Gastrocnemius medialis (tissue), 4 donors: ENCODE measurements at regions not wholly inside any gene's neighbourhood (a gene's known extent, or its start where the extent isn't known, plus 50 kb on each side); places are given as distances from the start of the nearest gene placed in this dataset.

Source experiments
- ATAC-seq, 2 donors: fragments of 150-250 bp; one replicate each; pipeline ENCODE4 v1.9.1; 2016
- DNase-seq, 2 donors: peaks; one replicate each; pipeline ENCODE4 v3.0.0-alpha.2; 2019
- H3K27ac ChIP-seq, 4 donors: fragments of 200-600 bp; sonication (generic); 1 replicate in 1 of 4; 2 replicates in 3 of 4; pipeline ENCODE4 v1.5.1; 2016 to 2018; ENCODE audit warnings: mild to moderate bottlenecking in 2 of 4, moderate library complexity in 1 of 4
- H3K27me3 ChIP-seq, 3 donors: fragments of 200-600 bp; sonication (generic) in 2 of 3; 1 replicate in 1 of 3; 2 replicates in 2 of 3; pipeline versions ENCODE4 v1.5.1 to v1.6.0; 2016 to 2019; ENCODE audit warnings: mild to moderate bottlenecking in 1 of 3, moderate library complexity in 1 of 3
- H3K36me3 ChIP-seq, 2 donors: fragments of 200-600 bp; sonication (generic) in 1 of 2; one replicate each; pipeline ENCODE4 v1.5.1; 2017 to 2018
- H3K4me1 ChIP-seq, 2 donors: fragments of 200-600 bp; sonication (generic) in 1 of 2; one replicate each; pipeline ENCODE4 v1.5.1; 2016 to 2017; ENCODE audit warnings: mild to moderate bottlenecking in 2 of 2
- H3K4me3 ChIP-seq, 4 donors: fragments of 200-600 bp; sonication (generic) in 3 of 4; 1 replicate in 1 of 4; 2 replicates in 3 of 4; pipeline ENCODE4 v1.5.1; 2016 to 2019; ENCODE audit warnings: mild to moderate bottlenecking in 2 of 4
- H3K9me3 ChIP-seq, 3 donors: fragments of 200-600 bp; sonication (generic) in 2 of 3; 1 replicate in 1 of 3; 2 replicates in 2 of 3; pipeline ENCODE4 v1.5.1; 2016 to 2019
- POLR2A ChIP-seq, 2 donors: fragments of 450-650 bp; IDR thresholded peaks; one replicate each; pipeline ENCODE4 v1.6.1; 2017; ENCODE audit warnings: antibody characterized with exemption in 2 of 2, mild to moderate bottlenecking in 2 of 2, moderate library complexity in 2 of 2
- in situ Hi-C, 4 donors: fragments of 200-750 bp; cut with MboI; loops; one replicate each; pipeline versions ENCODE4 v1.15.0 to v1.8.0; 2017; ENCODE audit warnings: low sequenced_read_pairs in 4 of 4
- intact Hi-C: fragments of 100-400 bp; cut with DNase I; formaldehyde crosslinking; loops from one replicate; pipeline ENCODE4 v1.15.1; 2023; ENCODE audit warnings: low total_unique reads
- TF ChIP-seq, protein P1 (sequence below), 5 experiments: fragments of 450-650 bp in 3 of 5; fragments of 200-600 bp in 2 of 5; sonication (generic) in 2 of 5; IDR thresholded peaks in 4 of 5; conservative IDR thresholded peaks in 1 of 5; 1 replicate in 4 of 5; 2 replicates in 1 of 5; pipeline ENCODE4 v1.5.1; 2016 to 2019; ENCODE audit warnings: antibody characterized with exemption in 5 of 5, mild to moderate bottlenecking in 3 of 5, moderate library complexity in 3 of 5

DNA sequence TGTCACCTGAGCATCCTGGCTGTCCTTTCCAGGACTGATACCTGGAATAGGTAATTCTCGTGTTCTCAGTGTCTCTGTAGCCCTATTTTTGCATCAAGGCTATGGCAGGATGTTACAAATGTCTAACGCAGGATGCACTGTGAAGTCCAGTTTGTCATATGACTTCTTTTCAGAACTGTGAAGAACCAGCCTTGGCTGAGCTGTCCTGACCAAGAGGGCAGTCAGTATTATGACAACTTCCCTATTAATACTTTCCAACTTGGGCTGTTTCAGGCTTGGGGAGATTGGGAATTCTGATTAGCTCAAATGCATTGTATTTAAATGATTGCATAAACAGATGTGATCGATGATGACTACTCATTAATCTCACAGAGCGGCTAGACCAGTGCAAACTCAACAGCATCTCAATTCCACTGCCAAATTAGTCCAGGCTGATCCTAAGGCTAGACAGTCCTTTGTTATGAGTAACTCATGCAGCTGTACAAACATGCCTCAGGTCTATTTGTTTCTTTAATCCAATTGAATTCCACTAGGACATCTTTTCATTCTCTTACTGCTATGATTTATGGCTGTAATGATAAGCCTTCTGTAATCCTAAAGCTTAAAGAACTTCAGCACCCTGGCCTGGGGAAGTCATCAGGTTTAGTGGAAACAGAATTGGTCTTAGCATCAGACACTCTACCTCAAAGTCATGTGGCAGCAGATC, 331.6 kb downstream of the KCNS3 start:
- TF ChIP-seq, protein P1, sequence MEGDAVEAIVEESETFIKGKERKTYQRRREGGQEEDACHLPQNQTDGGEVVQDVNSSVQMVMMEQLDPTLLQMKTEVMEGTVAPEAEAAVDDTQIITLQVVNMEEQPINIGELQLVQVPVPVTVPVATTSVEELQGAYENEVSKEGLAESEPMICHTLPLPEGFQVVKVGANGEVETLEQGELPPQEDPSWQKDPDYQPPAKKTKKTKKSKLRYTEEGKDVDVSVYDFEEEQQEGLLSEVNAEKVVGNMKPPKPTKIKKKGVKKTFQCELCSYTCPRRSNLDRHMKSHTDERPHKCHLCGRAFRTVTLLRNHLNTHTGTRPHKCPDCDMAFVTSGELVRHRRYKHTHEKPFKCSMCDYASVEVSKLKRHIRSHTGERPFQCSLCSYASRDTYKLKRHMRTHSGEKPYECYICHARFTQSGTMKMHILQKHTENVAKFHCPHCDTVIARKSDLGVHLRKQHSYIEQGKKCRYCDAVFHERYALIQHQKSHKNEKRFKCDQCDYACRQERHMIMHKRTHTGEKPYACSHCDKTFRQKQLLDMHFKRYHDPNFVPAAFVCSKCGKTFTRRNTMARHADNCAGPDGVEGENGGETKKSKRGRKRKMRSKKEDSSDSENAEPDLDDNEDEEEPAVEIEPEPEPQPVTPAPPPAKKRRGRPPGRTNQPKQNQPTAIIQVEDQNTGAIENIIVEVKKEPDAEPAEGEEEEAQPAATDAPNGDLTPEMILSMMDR (IDR thresholded peaks at IDR 0.05 in 4 of 5, conservative IDR thresholded peaks at IDR 0.05 in 1 of 5): no peak
- no peak for TF ChIP-seq POLR2A (IDR thresholded peaks at IDR 0.05)
- Histone ChIP-seq H3K4me1 (no peaks in the 10 kb centered on the region), H3K27ac (no peak overlapping the region), H3K36me3 (no peaks in the 10 kb centered on the region), H3K4me3 (no peak overlapping the region), H3K9me3 (no peaks in the 10 kb centered on the region), H3K27me3 (no peaks in the 10 kb centered on the region)
- intact Hi-C loops: no loop called here
- in situ Hi-C loops: no loop called here
- no peak for ATAC-seq
- no peak for DNase-seq

DNA sequence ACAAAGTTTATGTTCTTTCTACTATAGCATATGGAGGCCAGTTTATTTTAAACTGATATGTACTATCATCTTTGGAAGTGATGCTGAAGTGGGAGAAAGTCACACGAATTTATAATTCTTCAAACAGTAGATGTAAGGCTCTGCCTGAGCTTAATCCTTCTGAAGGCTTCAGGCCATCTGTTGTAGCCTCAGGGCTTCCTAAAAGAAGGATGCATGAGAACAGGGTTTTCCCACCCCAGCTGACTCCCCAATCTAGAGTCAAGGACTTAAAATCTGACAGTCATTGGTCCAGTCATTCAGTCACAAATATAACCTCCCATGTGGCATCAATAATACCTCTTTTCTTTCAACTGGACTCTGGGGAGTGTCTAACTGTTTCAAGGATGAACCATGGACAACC, 330.5 kb downstream of the KCNS3 start:
- in situ Hi-C loops: no loop called here
- DNase-seq (no peak), ATAC-seq (no peak)
- intact Hi-C loops: no loop called here
- Histone ChIP-seq H3K27me3 (no peaks in the 10 kb centered on the region), H3K36me3 (no peaks in the 10 kb centered on the region), H3K9me3 (no peaks in the 10 kb centered on the region), H3K27ac (no peak overlapping the region), H3K4me3 (no peak overlapping the region), H3K4me1 (no peaks in the 10 kb centered on the region)
- TF ChIP-seq POLR2A (IDR thresholded peaks at IDR 0.05): no peak
- TF ChIP-seq, protein P1 (IDR thresholded peaks at IDR 0.05 in 4 of 5, conservative IDR thresholded peaks at IDR 0.05 in 1 of 5): no peak

DNA sequence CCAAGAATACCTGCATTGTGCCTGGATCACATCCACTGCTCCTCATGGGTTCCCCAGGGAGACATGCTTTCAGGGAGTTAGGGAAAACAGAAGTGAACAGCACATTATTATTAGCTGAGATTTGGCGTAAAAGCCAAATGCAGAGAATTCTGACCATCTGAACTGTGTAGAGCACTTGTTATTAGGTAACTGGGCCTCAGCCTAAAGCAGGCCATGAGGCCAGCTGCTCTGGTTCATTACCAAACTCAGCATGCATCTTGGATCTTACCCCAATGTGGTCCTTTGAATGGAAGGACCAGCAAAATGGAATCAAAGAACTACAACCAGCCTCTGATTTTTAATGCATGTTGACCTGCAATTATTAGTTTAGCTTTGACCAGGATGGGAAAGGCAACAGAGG, 322.3 kb downstream of the KCNS3 start:
- H3K4me3 ChIP-seq: no peak overlapping the region
- H3K36me3 ChIP-seq: no peaks in the 10 kb centered on the region
- intact Hi-C loops (no loop called here), in situ Hi-C loops (no loop called here)
- no peaks in the 10 kb centered on the region for H3K4me1 ChIP-seq
- H3K27ac ChIP-seq: no peak overlapping the region
- DNase-seq: no peak
- no peaks in the 10 kb centered on the region for H3K9me3 ChIP-seq
- no peaks in the 10 kb centered on the region for H3K27me3 ChIP-seq
- TF ChIP-seq POLR2A (IDR thresholded peaks at IDR 0.05): no peak
- TF ChIP-seq, protein P1 (IDR thresholded peaks at IDR 0.05 in 4 of 5, conservative IDR thresholded peaks at IDR 0.05 in 1 of 5): no peak
- no peak for ATAC-seq

DNA sequence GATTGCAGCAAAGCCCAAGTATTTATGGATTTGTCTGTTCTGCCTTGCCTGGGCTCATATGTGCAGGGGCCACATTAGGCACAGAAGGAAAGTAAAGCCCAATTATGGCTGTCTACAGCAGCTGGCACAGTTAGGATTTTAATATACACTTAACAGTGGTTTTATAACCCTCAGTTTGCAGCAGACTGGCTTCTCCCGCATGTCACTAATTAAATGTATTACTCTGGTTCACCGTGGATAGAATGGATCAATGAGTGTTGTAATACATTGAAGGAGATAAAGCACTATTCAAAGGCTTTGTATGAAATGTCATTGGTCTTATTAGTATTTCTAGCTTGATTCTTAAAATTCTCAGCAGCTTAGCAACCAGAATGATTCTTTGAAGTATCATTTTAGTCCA, 320.2 kb downstream of the KCNS3 start:
- no peak for DNase-seq
- Histone ChIP-seq H3K27me3 (no peaks in the 10 kb centered on the region), H3K36me3 (no peaks in the 10 kb centered on the region), H3K27ac (no peak overlapping the region), H3K9me3 (no peaks in the 10 kb centered on the region), H3K4me1 (no peaks in the 10 kb centered on the region), H3K4me3 (no peak overlapping the region)
- in situ Hi-C loops: no loop called here
- intact Hi-C loops: no loop called here
- no peak for TF ChIP-seq POLR2A (IDR thresholded peaks at IDR 0.05)
- TF ChIP-seq, protein P1 (IDR thresholded peaks at IDR 0.05 in 4 of 5, conservative IDR thresholded peaks at IDR 0.05 in 1 of 5): no peak
- ATAC-seq: no peak

DNA sequence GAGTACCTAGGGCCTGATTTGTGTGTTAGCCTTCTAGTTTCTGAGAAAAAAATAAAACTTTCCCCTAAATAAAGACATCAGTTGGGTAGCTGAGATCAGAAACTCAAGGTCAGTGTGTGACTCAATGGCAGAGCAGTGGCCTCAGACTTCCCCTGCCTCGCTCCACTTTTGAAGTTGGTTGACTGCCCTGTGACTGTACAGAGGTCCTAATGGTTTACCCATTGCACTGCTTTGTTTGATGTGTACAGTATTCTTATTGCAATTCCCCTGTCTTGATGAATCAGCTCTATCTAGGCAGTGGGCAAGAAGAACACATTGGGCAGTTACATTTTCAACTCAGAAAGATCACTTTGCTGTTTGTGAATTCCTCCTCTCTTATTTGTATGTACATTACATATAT, 315.7 kb downstream of the KCNS3 start:
- TF ChIP-seq, protein P1 (IDR thresholded peaks at IDR 0.05 in 4 of 5, conservative IDR thresholded peaks at IDR 0.05 in 1 of 5): no peak
- TF ChIP-seq POLR2A (IDR thresholded peaks at IDR 0.05): no peak
- ATAC-seq: no peak
- Histone ChIP-seq H3K36me3 (no peaks in the 10 kb centered on the region), H3K27ac (no peak overlapping the region), H3K27me3 (no peaks in the 10 kb centered on the region), H3K4me1 (no peaks in the 10 kb centered on the region), H3K9me3 (no peaks in the 10 kb centered on the region), H3K4me3 (no peak overlapping the region)
- intact Hi-C loops: no loop called here
- no peak for DNase-seq
- in situ Hi-C loops: no loop called here
